DND-41 (cell line): ENCODE measurements at regions not wholly inside any gene's neighbourhood (a gene's known extent, or its start where the extent isn't known, plus 50 kb on each side); places are given as distances from the start of the nearest gene placed in this dataset.

Experiments
- CTCF ChIP-seq: IDR thresholded peaks from 2 replicates; pipeline ENCODE4 v1.5.1; 2012; ENCODE audit warnings: borderline replicate concordance, low read length, moderate library complexity, mild to moderate bottlenecking; ENCODE audit not compliant: poor library complexity, severe bottlenecking; ENCODE audit errors: extremely low read depth
- EZH2 ChIP-seq: IDR thresholded peaks from 3 replicates; pipeline ENCODE4 v1.6.1; 2012; ENCODE audit warnings: borderline replicate concordance, low read depth, mild to moderate bottlenecking, moderate library complexity, low read length, inconsistent platforms; ENCODE audit not compliant: severe bottlenecking

- TF ChIP-seq CTCF (no peak), EZH2 (no peak)
These were observed 83.4 kb downstream of the NAV1 start for GRCh38 chr1:201622353-201622752.
